ENCODE measurements at regions not wholly inside any gene's neighbourhood (a gene's known extent, or its start where the extent isn't known, plus 50 kb on each side); places are given as distances from the start of the nearest gene placed in this dataset.

GRCh38 chr5:5969942-5970483, 408.3 kb downstream of the MED10 start:
- TF ChIP-seq EZH2phosphoT487 (IDR thresholded peaks at IDR 0.05; ENCODE audit: low read length) (no peak), EZH2 (optimal IDR thresholded peaks at IDR 0.05; ENCODE audit: low read depth, low read length) (no peak)
- TF ChIP-seq, protein P1, sequence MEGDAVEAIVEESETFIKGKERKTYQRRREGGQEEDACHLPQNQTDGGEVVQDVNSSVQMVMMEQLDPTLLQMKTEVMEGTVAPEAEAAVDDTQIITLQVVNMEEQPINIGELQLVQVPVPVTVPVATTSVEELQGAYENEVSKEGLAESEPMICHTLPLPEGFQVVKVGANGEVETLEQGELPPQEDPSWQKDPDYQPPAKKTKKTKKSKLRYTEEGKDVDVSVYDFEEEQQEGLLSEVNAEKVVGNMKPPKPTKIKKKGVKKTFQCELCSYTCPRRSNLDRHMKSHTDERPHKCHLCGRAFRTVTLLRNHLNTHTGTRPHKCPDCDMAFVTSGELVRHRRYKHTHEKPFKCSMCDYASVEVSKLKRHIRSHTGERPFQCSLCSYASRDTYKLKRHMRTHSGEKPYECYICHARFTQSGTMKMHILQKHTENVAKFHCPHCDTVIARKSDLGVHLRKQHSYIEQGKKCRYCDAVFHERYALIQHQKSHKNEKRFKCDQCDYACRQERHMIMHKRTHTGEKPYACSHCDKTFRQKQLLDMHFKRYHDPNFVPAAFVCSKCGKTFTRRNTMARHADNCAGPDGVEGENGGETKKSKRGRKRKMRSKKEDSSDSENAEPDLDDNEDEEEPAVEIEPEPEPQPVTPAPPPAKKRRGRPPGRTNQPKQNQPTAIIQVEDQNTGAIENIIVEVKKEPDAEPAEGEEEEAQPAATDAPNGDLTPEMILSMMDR (IDR thresholded peaks at IDR 0.05; ENCODE audit: low read length) = no peak

Measured in MM.1S (cell line).